ENCODE measurements at regions not wholly inside any gene's neighbourhood (a gene's known extent, or its start where the extent isn't known, plus 50 kb on each side); places are given as distances from the start of the nearest gene placed in this dataset.
A peak's percentile ranks its signal among the peaks of the same experiment; 100 is the strongest.

- DNase-seq (ENCODE audit: insufficient read length, low spot score) (no peak), FAIRE-seq (no peak)
- TF ChIP-seq CTCF (IDR thresholded peaks at IDR 0.05; ENCODE audit: insufficient read depth, missing control alignments), result no peak
Measured at GRCh38 chr14:61911574-61911973, 149.4 kb downstream of the SNAPC1 start.

- no peak for FAIRE-seq
- DNase-seq (ENCODE audit: insufficient read length, low spot score), result no peak
- no peak for TF ChIP-seq CTCF (IDR thresholded peaks at IDR 0.05; ENCODE audit: insufficient read depth, missing control alignments)
Measured at GRCh38 chr14:61918998-61919397, 156.8 kb downstream of the SNAPC1 start.

- FAIRE-seq (no peak), DNase-seq (ENCODE audit: insufficient read length, low spot score) (no peak)
- TF ChIP-seq CTCF (IDR thresholded peaks at IDR 0.05; ENCODE audit: insufficient read depth, missing control alignments), result peak; percentile 22
Measured at GRCh38 chr14:61923348-61923747, 161.1 kb downstream of the SNAPC1 start.

GRCh38 chr14:61925043-61925442 is 162.8 kb downstream of the SNAPC1 start:
- FAIRE-seq, result peak; percentile 89
- peak; percentile 32 for TF ChIP-seq CTCF (IDR thresholded peaks at IDR 0.05; ENCODE audit: insufficient read depth, missing control alignments)
- DNase-seq (ENCODE audit: insufficient read length, low spot score), result no peak

- no peak for TF ChIP-seq CTCF (IDR thresholded peaks at IDR 0.05; ENCODE audit: insufficient read depth, missing control alignments)
- FAIRE-seq (no peak), DNase-seq (ENCODE audit: insufficient read length, low spot score) (no peak)
Measured at GRCh38 chr14:61925732-61926435, 163.7 kb downstream of the SNAPC1 start.

GRCh38 chr14:61927060-61927459 is 164.8 kb downstream of the SNAPC1 start:
- no peak for TF ChIP-seq CTCF (IDR thresholded peaks at IDR 0.05; ENCODE audit: insufficient read depth, missing control alignments)
- FAIRE-seq (no peak), DNase-seq (ENCODE audit: insufficient read length, low spot score) (no peak)

- TF ChIP-seq CTCF (IDR thresholded peaks at IDR 0.05; ENCODE audit: insufficient read depth, missing control alignments), result no peak
- no peak for FAIRE-seq
- DNase-seq (ENCODE audit: insufficient read length, low spot score), result no peak
Measured at GRCh38 chr14:61927520-61927919, 165.3 kb downstream of the SNAPC1 start.
